ENCODE measurements at regions not wholly inside any gene's neighbourhood (a gene's known extent, or its start where the extent isn't known, plus 50 kb on each side); places are given as distances from the start of the nearest gene placed in this dataset.

GRCh38 chr21:41606706-41607105, 98.7 kb upstream of the TMPRSS2 start:
- H3K4me1 ChIP-seq (ENCODE audit: control insufficient read depth, insufficient read depth, low read length) = no peaks in the 10 kb centered on the region
- intact Hi-C loops (cut with micrococcal nuclease) = no loop called here
- Mint-ChIP-seq H3K27ac (no peak overlapping the region), H3K4me3 (no peak overlapping the region), H3K4me1 (no peaks in the 10 kb centered on the region), H3K36me3 (no peaks in the 10 kb centered on the region), H3K9me3 (no peaks in the 10 kb centered on the region), H3K27me3 (ENCODE audit: low read depth in 2 of 2) (peaks cover 11 to 36% of the 10 kb centered on the region in 2 donors)
- no peak for TF ChIP-seq CTCF (IDR thresholded peaks at IDR 0.05)
- ATAC-seq = no peak
- H3K27ac ChIP-seq (ENCODE audit: low read length) = no peak overlapping the region
- DNase-seq = no peak
- H3K4me3 ChIP-seq (ENCODE audit: low read length) = no peak overlapping the region
- H3K9me3 ChIP-seq (ENCODE audit: control insufficient read depth, insufficient read depth, low read length) = no peaks in the 10 kb centered on the region
- H3K27me3 ChIP-seq (ENCODE audit: control insufficient read depth, insufficient read depth, low read length) = no peaks in the 10 kb centered on the region
- no peaks in the 10 kb centered on the region for H3K36me3 ChIP-seq (ENCODE audit: control insufficient read depth, insufficient read depth, low read length)
- WGBS (ENCODE audit: insufficient coverage) = 78% methylated on average over 4 of the region's 4 CpGs

GRCh38 chr21:41605934-41606285, 98.0 kb upstream of the TMPRSS2 start:
- Histone ChIP-seq H3K36me3 (ENCODE audit: control insufficient read depth, insufficient read depth, low read length) (no peaks in the 10 kb centered on the region), H3K27ac (ENCODE audit: low read length) (no peak overlapping the region), H3K4me3 (ENCODE audit: low read length) (no peak overlapping the region), H3K4me1 (ENCODE audit: control insufficient read depth, insufficient read depth, low read length) (no peaks in the 10 kb centered on the region), H3K9me3 (ENCODE audit: control insufficient read depth, insufficient read depth, low read length) (no peaks in the 10 kb centered on the region), H3K27me3 (ENCODE audit: control insufficient read depth, insufficient read depth, low read length) (no peaks in the 10 kb centered on the region)
- 93% methylated on average over 10 of the region's 10 CpGs for WGBS (ENCODE audit: insufficient coverage)
- Mint-ChIP-seq H3K9me3 (no peaks in the 10 kb centered on the region), H3K4me1 (no peaks in the 10 kb centered on the region), H3K36me3 (no peaks in the 10 kb centered on the region), H3K27me3 (ENCODE audit: low read depth in 2 of 2) (peaks cover 11 to 30% of the 10 kb centered on the region in 2 donors), H3K27ac (no peak overlapping the region), H3K4me3 (no peak overlapping the region)
- ATAC-seq (no peak), DNase-seq (no peak)
- TF ChIP-seq CTCF (IDR thresholded peaks at IDR 0.05) = no peak
- intact Hi-C loops (cut with micrococcal nuclease) = no loop called here

- Mint-ChIP-seq H3K27ac (no peak overlapping the region), H3K9me3 (no peaks in the 10 kb centered on the region), H3K27me3 (ENCODE audit: low read depth in 2 of 2) (peaks cover 11 to 26% of the 10 kb centered on the region in 2 donors)
Observed at GRCh38 chr21:41605178-41605933, 97.4 kb upstream of the TMPRSS2 start.

More at GRCh38 chr21:41605178-41605933, 97.4 kb upstream of the TMPRSS2 start:
- ATAC-seq (no peak), DNase-seq (no peak)
- no peaks in the 10 kb centered on the region for H3K4me1 ChIP-seq (ENCODE audit: control insufficient read depth, insufficient read depth, low read length)
- 91% methylated on average over 20 of the region's 20 CpGs for WGBS (ENCODE audit: insufficient coverage)
- intact Hi-C loops (cut with micrococcal nuclease) = no loop called here
- no peak overlapping the region for H3K27ac ChIP-seq (ENCODE audit: low read length)
- H3K36me3 Mint-ChIP-seq = no peaks in the 10 kb centered on the region
- TF ChIP-seq CTCF (IDR thresholded peaks at IDR 0.05) = no peak
- H3K4me1 Mint-ChIP-seq = no peaks in the 10 kb centered on the region
- no peaks in the 10 kb centered on the region for H3K9me3 ChIP-seq (ENCODE audit: control insufficient read depth, insufficient read depth, low read length)
- H3K4me3 ChIP-seq (ENCODE audit: low read length) = no peak overlapping the region
- H3K27me3 ChIP-seq (ENCODE audit: control insufficient read depth, insufficient read depth, low read length) = no peaks in the 10 kb centered on the region
- H3K36me3 ChIP-seq (ENCODE audit: control insufficient read depth, insufficient read depth, low read length) = no peaks in the 10 kb centered on the region
- H3K4me3 Mint-ChIP-seq = no peak overlapping the region
